ENCODE measurements at regions not wholly inside any gene's neighbourhood (a gene's known extent, or its start where the extent isn't known, plus 50 kb on each side); places are given as distances from the start of the nearest gene placed in this dataset.

GRCh38 chr14:81709681-81710080 is 176.0 kb upstream of the SEL1L start:
- TF ChIP-seq EZH2 (IDR thresholded peaks at IDR 0.05), result no peak
- no peak for TF ChIP-seq POLR2AphosphoS5 (IDR thresholded peaks at IDR 0.05; ENCODE audit: borderline replicate concordance, low read depth, low read length)
